Embryonic facial prominence (tissue), 1 donor: ENCODE measurements at regions not wholly inside any gene's neighbourhood (a gene's known extent, or its start where the extent isn't known, plus 50 kb on each side); places are given as distances from the start of the nearest gene placed in this dataset.

ENCODE experiments used
- DNase-seq: peaks from one replicate; pipeline ENCODE4 v3.0.0-alpha.2; 2016; ENCODE audit errors: extremely low spot score

- no peak for DNase-seq
Observed at GRCh38 chr7:135831455-135832195, 83.0 kb upstream of the FAM180A start.

GRCh38 chr7:135828604-135829003 lies 80.0 kb upstream of the FAM180A start:
- no peak for DNase-seq

GRCh38 chr7:135827391-135827790 lies 78.8 kb upstream of the FAM180A start:
- no peak for DNase-seq

GRCh38 chr7:135825406-135825805 lies 76.8 kb upstream of the FAM180A start:
- no peak for DNase-seq

- DNase-seq, result no peak
Observed at GRCh38 chr7:135822376-135822775, 73.8 kb upstream of the FAM180A start.

- DNase-seq, result no peak
Observed at GRCh38 chr7:135817583-135817982, 69.0 kb upstream of the FAM180A start.

GRCh38 chr7:135815033-135815432 lies 66.4 kb upstream of the FAM180A start:
- no peak for DNase-seq

GRCh38 chr7:135812148-135812547 lies 63.5 kb upstream of the FAM180A start:
- no peak for DNase-seq

GRCh38 chr7:135811506-135811905 lies 62.9 kb upstream of the FAM180A start:
- DNase-seq, result no peak

GRCh38 chr7:135808206-135808605 lies 59.6 kb upstream of the FAM180A start:
- no peak for DNase-seq

GRCh38 chr7:135803143-135803542 lies 54.5 kb upstream of the FAM180A start:
- DNase-seq, result no peak

GRCh38 chr7:135802697-135803096 lies 54.1 kb upstream of the FAM180A start:
- DNase-seq, result no peak

GRCh38 chr7:135801877-135802276 lies 53.3 kb upstream of the FAM180A start:
- no peak for DNase-seq

GRCh38 chr7:135801045-135801693 lies 52.6 kb upstream of the FAM180A start:
- peak; percentile 61 for DNase-seq

GRCh38 chr7:135800560-135800959 lies 51.9 kb upstream of the FAM180A start:
- no peak for DNase-seq

- no peak for DNase-seq
Observed at GRCh38 chr7:135799881-135800280, 51.3 kb upstream of the FAM180A start.
